OCI-LY7 (cell line): ENCODE measurements at regions not wholly inside any gene's neighbourhood (a gene's known extent, or its start where the extent isn't known, plus 50 kb on each side); places are given as distances from the start of the nearest gene placed in this dataset.

Experiments used
- CTCF ChIP-seq: fragments of 200-600 bp; sonication (generic); conservative IDR thresholded peaks from 2 replicates; pipeline ENCODE4 v1.5.1; 2014; ENCODE audit warnings: mild to moderate bottlenecking, antibody characterized with exemption, low read length, moderate library complexity, mixed read lengths
- EZH2phosphoT487 ChIP-seq: fragments of 200-600 bp; sonication (generic); IDR thresholded peaks from 2 replicates; pipeline ENCODE4 v1.6.1; 2018; ENCODE audit warnings: low read depth, borderline replicate concordance, mild to moderate bottlenecking, mixed run types, antibody characterized with exemption, low read length, moderate library complexity, mixed read lengths

GRCh38 chr5:97453263-97453662, 270.2 kb upstream of the RIOK2 start:
- no peak for TF ChIP-seq CTCF
- no peak for TF ChIP-seq EZH2phosphoT487
